LNCaP clone FGC (cell line): ENCODE measurements at regions not wholly inside any gene's neighbourhood (a gene's known extent, or its start where the extent isn't known, plus 50 kb on each side); places are given as distances from the start of the nearest gene placed in this dataset.

Experiments used
- DNase-seq: peaks from one replicate; pipeline ENCODE4 v3.0.0-alpha.2; 2011; ENCODE audit warnings: low read depth
- H3K4me3 ChIP-seq: 2 replicates; pipeline ENCODE4 v1.5.1; 2011; ENCODE audit warnings: mild to moderate bottlenecking, low read depth, low read length, control low read depth
- CTCF ChIP-seq: IDR thresholded peaks from 2 replicates; pipeline ENCODE4 v1.5.1; 2012; ENCODE audit warnings: mild to moderate bottlenecking; ENCODE audit not compliant: control insufficient read depth, insufficient read depth; ENCODE audit errors: extremely low read depth

- DNase-seq: no peak
- no peak overlapping the region for H3K4me3 ChIP-seq
- no peak for TF ChIP-seq CTCF
These were observed 193.8 kb downstream of the BCHE start for GRCh38 chr3:165643425-165643824.

- no peak for TF ChIP-seq CTCF
- peak; percentile 47 for DNase-seq
- no peak overlapping the region for H3K4me3 ChIP-seq
These were observed 194.3 kb downstream of the BCHE start for GRCh38 chr3:165642761-165643420.

DNA sequence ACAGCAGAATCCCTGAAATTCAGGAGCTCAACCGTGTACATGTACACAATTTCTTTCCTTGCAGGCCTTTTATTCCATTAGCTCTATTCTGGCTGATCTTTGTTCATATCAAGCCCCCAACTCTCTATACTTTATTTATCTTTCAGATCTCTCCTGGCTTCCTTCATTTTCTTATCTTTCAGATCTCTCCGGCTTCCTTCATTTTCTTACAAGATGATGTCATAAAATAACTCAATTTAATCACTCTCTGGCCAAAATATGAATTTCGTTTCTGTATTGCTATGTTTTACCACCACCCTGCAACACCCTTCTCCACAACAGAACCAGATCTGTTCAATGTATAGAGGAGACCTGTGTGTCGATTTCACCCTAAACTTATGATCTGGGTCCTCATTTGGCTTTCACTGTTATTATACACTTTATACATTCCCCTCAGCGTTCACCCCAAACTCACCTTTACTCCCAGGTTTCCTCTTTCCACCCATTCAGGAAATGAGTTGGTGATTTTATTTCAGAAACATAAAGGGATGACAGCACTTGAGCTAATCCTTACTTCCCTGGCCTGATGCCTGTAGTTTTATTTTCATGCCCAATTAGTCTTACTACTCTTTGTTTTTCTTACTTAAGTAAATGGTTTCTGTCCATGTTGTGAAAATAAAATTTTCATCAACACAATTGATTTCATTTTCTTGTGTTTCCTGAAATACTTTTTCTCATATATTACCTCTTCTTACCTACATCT is 195.5 kb downstream of the BCHE start:
- no peak for DNase-seq
- TF ChIP-seq CTCF: no peak
- H3K4me3 ChIP-seq: no peak overlapping the region

GRCh38 chr3:165640970-165641369 is 196.3 kb downstream of the BCHE start:
- TF ChIP-seq CTCF: no peak
- no peak overlapping the region for H3K4me3 ChIP-seq
- DNase-seq: no peak

DNA sequence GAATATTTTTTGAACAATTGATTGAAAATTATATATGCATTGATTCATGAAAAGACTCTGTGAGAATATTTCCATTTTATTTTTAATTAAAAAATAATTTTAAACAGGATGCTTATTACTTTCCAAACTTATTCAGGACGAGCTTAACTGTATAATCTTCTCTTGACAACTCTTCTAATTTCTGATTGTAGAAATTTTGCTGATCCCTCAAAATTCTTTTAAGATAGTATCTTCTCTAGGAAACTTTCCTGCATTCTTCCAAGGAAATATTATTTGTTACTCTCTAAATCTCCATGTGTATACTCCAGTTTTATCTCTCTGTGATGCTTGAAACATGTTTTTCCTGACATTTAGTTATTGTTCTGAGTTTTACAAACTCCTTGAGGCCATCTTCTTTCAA is 197.2 kb downstream of the BCHE start:
- DNase-seq: no peak
- TF ChIP-seq CTCF: no peak
- no peak overlapping the region for H3K4me3 ChIP-seq

- TF ChIP-seq CTCF: no peak
- DNase-seq: no peak
- H3K4me3 ChIP-seq: no peak overlapping the region
These were observed 199.2 kb downstream of the BCHE start for GRCh38 chr3:165638034-165638433.

DNA sequence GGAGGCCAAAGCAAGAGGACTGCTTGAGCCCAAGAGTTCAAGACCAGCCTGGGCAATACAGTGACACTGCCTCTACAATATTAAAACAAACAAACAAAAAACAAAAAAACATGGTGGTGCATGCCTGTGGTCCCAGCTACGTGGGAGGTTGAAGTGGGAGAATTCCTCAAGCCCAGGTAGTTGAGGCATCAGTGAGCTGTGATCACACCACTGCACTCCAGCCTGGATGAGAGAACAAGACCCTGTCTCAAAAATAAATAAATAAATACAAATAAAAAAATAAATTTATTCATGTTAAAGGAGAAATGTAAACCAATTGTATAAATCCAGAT is 200.6 kb downstream of the BCHE start:
- no peak for TF ChIP-seq CTCF
- no peak for DNase-seq
- no peak overlapping the region for H3K4me3 ChIP-seq
